Dedifferentiated amniotic fluid mesenchymal stem cell (primary cell): ENCODE measurements at regions not wholly inside any gene's neighbourhood (a gene's known extent, or its start where the extent isn't known, plus 50 kb on each side); places are given as distances from the start of the nearest gene placed in this dataset.

Source experiments
- DNase-seq: peaks from one replicate; pipeline ENCODE4 v3.0.0-alpha.2; 2016; ENCODE audit errors: extremely low spot score

- DNase-seq = no peak
These were observed 166.1 kb downstream of the MARCHF11 start for GRCh38 chr5:16013334-16014065.

DNA sequence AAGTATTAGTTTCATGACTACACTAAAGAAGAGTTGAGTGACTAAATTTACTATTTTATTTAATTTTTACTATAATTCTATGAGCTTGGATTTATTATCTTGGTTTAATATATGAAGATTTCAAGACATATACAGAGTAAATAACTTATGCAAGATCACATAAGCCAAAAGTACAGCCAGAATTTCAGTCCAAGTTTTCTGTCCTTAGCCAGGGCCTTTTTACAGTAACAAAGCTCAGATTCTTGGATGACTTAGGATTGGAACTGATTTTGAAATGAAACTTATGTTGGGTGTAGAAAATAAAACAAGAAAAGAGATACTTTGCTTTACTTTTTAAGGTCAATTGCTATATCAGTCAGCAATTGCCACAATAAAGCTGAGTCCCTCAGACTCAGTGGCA, 170.3 kb downstream of the MARCHF11 start:
- DNase-seq = no peak

GRCh38 chr5:16007750-16008415, 171.7 kb downstream of the MARCHF11 start:
- DNase-seq = no peak

DNA sequence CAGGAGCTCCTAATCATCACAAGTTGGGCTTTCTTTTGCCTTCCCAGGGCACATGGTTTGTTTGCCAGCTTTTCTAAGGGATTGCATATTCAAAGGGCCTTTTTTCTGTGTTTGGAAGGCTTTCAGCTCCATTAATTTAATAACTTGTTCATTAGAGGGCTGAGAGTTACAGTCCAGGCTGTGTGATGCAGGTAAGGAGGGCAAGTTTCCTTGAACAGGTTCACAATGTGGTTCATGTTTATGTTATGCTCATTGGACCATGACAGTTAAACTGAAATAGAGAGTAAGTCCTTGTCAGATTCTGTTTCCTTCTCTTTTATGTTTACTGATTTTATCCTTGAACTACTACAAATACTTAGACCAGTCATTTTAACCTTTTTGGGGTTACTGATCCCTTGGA, 174.4 kb downstream of the MARCHF11 start:
- no peak for DNase-seq

- DNase-seq = no peak
These were observed 179.5 kb downstream of the MARCHF11 start for GRCh38 chr5:16000056-16000455.

DNA sequence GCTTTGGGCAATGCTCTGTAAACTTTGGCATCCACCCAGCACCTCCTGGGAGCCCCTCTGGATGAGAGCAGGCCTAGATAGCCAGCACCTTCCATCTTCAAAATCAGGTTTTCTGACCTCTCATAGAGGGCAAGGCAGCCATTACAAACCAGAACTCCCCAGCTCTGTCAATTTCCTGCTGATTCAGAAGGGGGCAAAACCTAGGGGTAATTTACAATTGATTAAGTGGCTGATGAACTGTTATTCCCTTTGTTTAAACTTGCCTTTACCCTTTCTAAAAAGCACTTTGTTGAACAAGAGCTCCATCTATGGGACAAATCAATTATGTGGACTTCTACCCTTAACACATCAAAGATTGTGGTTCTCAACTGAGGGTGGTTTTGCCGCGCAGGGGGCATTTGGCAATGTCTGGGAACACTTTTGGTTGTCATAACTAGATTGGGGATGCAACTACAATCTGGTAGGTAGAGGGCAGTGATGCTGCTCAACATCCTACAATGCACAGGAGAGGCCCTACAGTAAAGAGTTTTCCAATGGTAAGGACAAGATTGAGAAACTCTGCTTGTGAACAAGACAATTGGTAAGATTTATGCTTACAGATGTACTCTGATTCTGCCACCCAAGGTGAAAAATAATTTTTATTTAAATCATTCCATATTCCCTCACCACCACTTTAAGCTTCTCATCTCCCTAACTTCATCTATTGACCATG, 184.1 kb downstream of the MARCHF11 start:
- peak; percentile 32 for DNase-seq

DNA sequence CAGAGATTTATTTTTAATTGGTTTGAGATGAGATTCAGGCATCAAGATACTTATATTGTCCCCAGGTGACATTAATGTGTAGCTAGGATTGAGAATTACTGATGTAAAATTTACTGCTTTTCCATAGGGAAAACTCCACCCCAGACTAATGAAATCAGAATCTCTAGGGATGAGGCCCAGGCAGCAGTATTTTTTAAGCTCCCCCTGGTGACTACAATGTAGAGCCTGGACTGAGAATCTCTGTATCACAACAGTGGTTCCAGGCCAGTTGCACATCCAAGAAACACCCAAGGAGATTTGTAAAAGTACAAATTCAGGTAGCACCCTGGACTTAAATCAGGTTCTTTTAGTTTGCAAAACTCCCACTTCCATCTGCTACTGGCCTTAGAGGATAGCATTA, 185.7 kb downstream of the MARCHF11 start:
- no peak for DNase-seq

- no peak for DNase-seq
These were observed 186.3 kb downstream of the MARCHF11 start for GRCh38 chr5:15993334-15993733.

- DNase-seq = no peak
These were observed 186.7 kb downstream of the MARCHF11 start for GRCh38 chr5:15992918-15993317.

GRCh38 chr5:15991586-15991985, 188.0 kb downstream of the MARCHF11 start:
- DNase-seq = no peak
